Activated CD8-positive, alpha-beta T cell treated with anti-CD3 and anti-CD28 coated beads for 36 hours (primary cell): ENCODE measurements at regions not wholly inside any gene's neighbourhood (a gene's known extent, or its start where the extent isn't known, plus 50 kb on each side); places are given as distances from the start of the nearest gene placed in this dataset.

Experiments used
- ATAC-seq: fragments of 200-7000 bp; cut with Tn5 transposase; one replicate; pipeline ENCODE4 v1.10.0; 2021; ENCODE audit warnings: mild to moderate bottlenecking, moderate library complexity
- CTCF ChIA-PET: fragments of 350-600 bp; sonication (Branson Sonifier 250); formaldehyde crosslinking; loops from one replicate; lab custom pipeline; 2021; ENCODE audit warnings: antibody characterized with exemption; lab: Charles Lee
- POLR2A ChIA-PET: fragments of 350-600 bp; sonication (Branson Sonifier 250); formaldehyde crosslinking; loops from one replicate; lab custom pipeline; 2021; ENCODE audit warnings: antibody characterized with exemption; lab: Charles Lee
- DNase-seq: peaks from one replicate; pipeline ENCODE4 v3.0.0-alpha.2; 2020
- H3K27ac Mint-ChIP-seq: one replicate; pipeline ENCODE4 v1.8.0; 2021; ENCODE audit warnings: mild to moderate bottlenecking, mixed read lengths
- H3K27me3 Mint-ChIP-seq: one replicate; pipeline ENCODE4 v1.8.0; 2021; ENCODE audit warnings: mixed read lengths
- H3K36me3 Mint-ChIP-seq: one replicate; pipeline ENCODE4 v1.8.0; 2021; ENCODE audit warnings: low read depth, mixed read lengths
- H3K4me1 Mint-ChIP-seq: one replicate; pipeline ENCODE4 v1.8.0; 2021; ENCODE audit warnings: low read depth, mixed read lengths
- H3K4me3 Mint-ChIP-seq: one replicate; pipeline ENCODE4 v1.8.0; 2021; ENCODE audit warnings: mild to moderate bottlenecking, moderate library complexity, mixed read lengths
- H3K9me3 Mint-ChIP-seq: one replicate; pipeline ENCODE4 v1.8.0; 2021; ENCODE audit warnings: mixed read lengths
- CTCF ChIP-seq: fragments of 200-600 bp; IDR thresholded peaks from one replicate; pipeline ENCODE4 v1.8.0; 2022; ENCODE audit warnings: antibody characterized with exemption, mild to moderate bottlenecking
- intact Hi-C: fragments of 100-400 bp; cut with micrococcal nuclease; formaldehyde crosslinking; loops from one replicate; pipeline ENCODE4 v1.10.0; 2022

GRCh38 chr4:107472265-107472948, 247.6 kb downstream of the PAPSS1 start:
- Mint-ChIP-seq H3K27ac (no peak overlapping the region), H3K4me1 (no peaks in the 10 kb centered on the region), H3K36me3 (no peaks in the 10 kb centered on the region), H3K4me3 (no peak overlapping the region), H3K27me3 (peaks cover 2% of the 10 kb centered on the region), H3K9me3 (no peaks in the 10 kb centered on the region)
- ChIA-PET CTCF (no interaction called here), POLR2A (no interaction called here)
- ATAC-seq (no peak), DNase-seq (no peak)
- intact Hi-C loops: no loop called here
- TF ChIP-seq CTCF: no peak

- ChIA-PET CTCF (no interaction called here), POLR2A (no interaction called here)
- Mint-ChIP-seq H3K4me1 (no peaks in the 10 kb centered on the region), H3K27me3 (peaks cover 2% of the 10 kb centered on the region), H3K27ac (no peak overlapping the region), H3K4me3 (no peak overlapping the region), H3K9me3 (no peaks in the 10 kb centered on the region), H3K36me3 (no peaks in the 10 kb centered on the region)
- DNase-seq (no peak), ATAC-seq (no peak)
- TF ChIP-seq CTCF: no peak
- intact Hi-C loops: no loop called here
These were observed 249.9 kb downstream of the PAPSS1 start for GRCh38 chr4:107470173-107470572.

- TF ChIP-seq CTCF: no peak
- CTCF ChIA-PET: no interaction called here
These were observed 251.2 kb downstream of the PAPSS1 start for GRCh38 chr4:107468812-107469211.

GRCh38 chr4:107468156-107468555, 251.9 kb downstream of the PAPSS1 start:
- POLR2A ChIA-PET: no interaction called here
- CTCF ChIA-PET: no interaction called here
- DNase-seq: no peak

More at GRCh38 chr4:107468812-107469211, 251.2 kb downstream of the PAPSS1 start:
- Mint-ChIP-seq H3K9me3 (no peaks in the 10 kb centered on the region), H3K36me3 (no peaks in the 10 kb centered on the region), H3K4me1 (no peaks in the 10 kb centered on the region), H3K27me3 (no peaks in the 10 kb centered on the region), H3K27ac (no peak overlapping the region), H3K4me3 (no peak overlapping the region)
- intact Hi-C loops: no loop called here
- ATAC-seq (no peak), DNase-seq (no peak)
- POLR2A ChIA-PET: no interaction called here

More at GRCh38 chr4:107468156-107468555, 251.9 kb downstream of the PAPSS1 start:
- H3K4me1 Mint-ChIP-seq: no peaks in the 10 kb centered on the region
- H3K4me3 Mint-ChIP-seq: no peak overlapping the region
- intact Hi-C loops: no loop called here
- ATAC-seq: no peak
- no peak for TF ChIP-seq CTCF
- no peaks in the 10 kb centered on the region for H3K36me3 Mint-ChIP-seq
- H3K27ac Mint-ChIP-seq: no peak overlapping the region
- H3K27me3 Mint-ChIP-seq: no peaks in the 10 kb centered on the region
- H3K9me3 Mint-ChIP-seq: no peaks in the 10 kb centered on the region
